Small intestine (tissue), 7 donors: ENCODE measurements at regions not wholly inside any gene's neighbourhood (a gene's known extent, or its start where the extent isn't known, plus 50 kb on each side); places are given as distances from the start of the nearest gene placed in this dataset.

Experiments
- DNase-seq, 2 donors: peaks; one replicate each; pipeline versions ENCODE4 v3.0.0 to v3.0.0-alpha.2; 2013
- FAIRE-seq: peaks from 2 replicates; lab custom pipeline; 2012; peaks lifted over from hg19 to GRCh38; lab: Jason Lieb, UNC
- H3K27ac ChIP-seq, 3 donors: one replicate each; pipeline ENCODE4 v1.5.1; 2013; ENCODE audit warnings: low read length in 2 of 3, mild to moderate bottlenecking in 2 of 3, control low read depth in 1 of 3, inconsistent platforms in 1 of 3, low read depth in 1 of 3, moderate library complexity in 1 of 3
- H3K27me3 ChIP-seq, 3 donors: one replicate each; pipeline ENCODE4 v1.6.1; 2013; ENCODE audit warnings: low read length in 3 of 3, inconsistent platforms in 1 of 3; ENCODE audit not compliant: control insufficient read depth in 3 of 3, insufficient read depth in 3 of 3
- H3K36me3 ChIP-seq, 3 donors: one replicate each; pipeline ENCODE4 v1.6.1; 2013; ENCODE audit warnings: low read length in 3 of 3, inconsistent platforms in 1 of 3, low read depth in 1 of 3, mild to moderate bottlenecking in 1 of 3, moderate library complexity in 1 of 3; ENCODE audit not compliant: control insufficient read depth in 3 of 3, insufficient read depth in 2 of 3
- H3K4me1 ChIP-seq, 3 donors: one replicate each; pipeline ENCODE4 v1.6.1; 2013; ENCODE audit warnings: low read length in 2 of 3, inconsistent platforms in 1 of 3, low read depth in 1 of 3, mild to moderate bottlenecking in 1 of 3, moderate library complexity in 1 of 3; ENCODE audit not compliant: control insufficient read depth in 3 of 3, insufficient read depth in 2 of 3
- H3K4me3 ChIP-seq, 3 donors: one replicate each; pipeline ENCODE4 v1.5.1; 2013; ENCODE audit warnings: low read length in 3 of 3, control low read depth in 1 of 3, inconsistent platforms in 1 of 3, low read depth in 1 of 3, mild to moderate bottlenecking in 1 of 3, moderate library complexity in 1 of 3
- H3K9me3 ChIP-seq, 2 donors: one replicate each; pipeline ENCODE4 v1.6.1; 2013; ENCODE audit warnings: low read depth in 1 of 2, low read length in 1 of 2; ENCODE audit not compliant: control insufficient read depth in 2 of 2, insufficient read depth in 1 of 2
- WGBS, 3 donors: extraction: QIAGEN DNeasy Blood & Tissue Kit; methylation state at CpG; one replicate each; pipeline ENCODE4 v1.1.7; 2013; 5-methylcytosine and 5-hydroxymethylcytosine counted together
- donor health status: healthy with polysubstance abuse.
- donor health status: control.
- donor health status: control.
- donor health status: Bipolar disorder and iron deficiency.
- donor health status: healthy.

- Histone ChIP-seq H3K36me3 (no peaks in the 10 kb centered on the region), H3K27me3 (no peaks in the 10 kb centered on the region), H3K4me1 (no peaks in the 10 kb centered on the region), H3K4me3 (no peak overlapping the region), H3K9me3 (no peaks in the 10 kb centered on the region), H3K27ac (no peak overlapping the region)
- no peak for DNase-seq
- WGBS, 3 donors: 82 to 87% (median 85%) methylated on average over 3 of the region's 3 CpGs
- no peak for FAIRE-seq
Measured at GRCh38 chr6:82419132-82419581, 55.5 kb downstream of the TPBG start.

GRCh38 chr6:82419859-82420258 is 56.2 kb downstream of the TPBG start:
- DNase-seq (no peak), FAIRE-seq (no peak)
- Histone ChIP-seq H3K27ac (no peak overlapping the region), H3K9me3 (no peaks in the 10 kb centered on the region), H3K27me3 (no peaks in the 10 kb centered on the region), H3K4me1 (no peaks in the 10 kb centered on the region), H3K4me3 (no peak overlapping the region), H3K36me3 (no peaks in the 10 kb centered on the region)
- WGBS, 3 donors: 56 to 61% (median 59%) methylated on average over 1 of the region's 1 CpG

- Histone ChIP-seq H3K9me3 (no peaks in the 10 kb centered on the region), H3K4me3 (no peak overlapping the region), H3K4me1 (no peaks in the 10 kb centered on the region), H3K27ac (no peak overlapping the region), H3K27me3 (no peaks in the 10 kb centered on the region), H3K36me3 (no peaks in the 10 kb centered on the region)
- FAIRE-seq (no peak), DNase-seq (no peak)
Measured at GRCh38 chr6:82430611-82431010, 67.0 kb downstream of the TPBG start.

- Histone ChIP-seq H3K27ac (no peak overlapping the region), H3K9me3 (no peaks in the 10 kb centered on the region), H3K4me1 (no peaks in the 10 kb centered on the region), H3K4me3 (no peak overlapping the region), H3K27me3 (no peaks in the 10 kb centered on the region), H3K36me3 (no peaks in the 10 kb centered on the region)
- FAIRE-seq (no peak), DNase-seq (no peak)
- WGBS, 3 donors: 76 to 90% (median 90%) methylated on average over 1 to 2 of the region's 2 CpGs
Measured at GRCh38 chr6:82436740-82437139, 73.1 kb downstream of the TPBG start.

- H3K36me3 ChIP-seq: no peaks in the 10 kb centered on the region
- H3K27ac ChIP-seq: no peak overlapping the region
- FAIRE-seq (no peak), DNase-seq (no peak)
- H3K4me3 ChIP-seq: no peak overlapping the region
- H3K4me1 ChIP-seq: no peaks in the 10 kb centered on the region
- H3K27me3 ChIP-seq: no peaks in the 10 kb centered on the region
- no peaks in the 10 kb centered on the region for H3K9me3 ChIP-seq
Measured at GRCh38 chr6:82437701-82438100, 74.1 kb downstream of the TPBG start.

- FAIRE-seq (no peak), DNase-seq (no peak)
- Histone ChIP-seq H3K4me1 (no peaks in the 10 kb centered on the region), H3K27ac (no peak overlapping the region), H3K36me3 (no peaks in the 10 kb centered on the region), H3K9me3 (no peaks in the 10 kb centered on the region), H3K27me3 (no peaks in the 10 kb centered on the region), H3K4me3 (no peak overlapping the region)
- 83 to 90% (median 87%) methylated on average over 3 of the region's 3 CpGs for WGBS, 3 donors
Measured at GRCh38 chr6:82441047-82441855, 77.6 kb downstream of the TPBG start.

GRCh38 chr6:82442061-82442719 is 78.6 kb downstream of the TPBG start:
- no peak for DNase-seq
- H3K4me1 ChIP-seq: no peaks in the 10 kb centered on the region
- no peak overlapping the region for H3K4me3 ChIP-seq
- H3K27me3 ChIP-seq: no peaks in the 10 kb centered on the region
- WGBS, 3 donors: 74 to 77% (median 76%) methylated on average over 7 of the region's 7 CpGs
- no peak for FAIRE-seq
- no peaks in the 10 kb centered on the region for H3K36me3 ChIP-seq
- H3K27ac ChIP-seq: no peak overlapping the region
- H3K9me3 ChIP-seq: no peaks in the 10 kb centered on the region

GRCh38 chr6:82458147-82458546 is 94.5 kb downstream of the TPBG start:
- FAIRE-seq: no peak

More at GRCh38 chr6:82458147-82458546, 94.5 kb downstream of the TPBG start:
- Histone ChIP-seq H3K27ac (no peak overlapping the region), H3K9me3 (peaks cover 0 to 19% of the 10 kb centered on the region in 2 donors), H3K4me1 (no peaks in the 10 kb centered on the region), H3K4me3 (no peak overlapping the region), H3K36me3 (no peaks in the 10 kb centered on the region), H3K27me3 (no peaks in the 10 kb centered on the region)
- no peak for DNase-seq
